Stimulated activated CD8-positive, alpha-beta memory T cell treated with anti-CD3 and anti-CD28 coated beads, Interleukin-12 subunit alpha, Interleukin-12 subunit beta, amount 100 ng/mL, for 4 hours (primary cell): ENCODE measurements at regions not wholly inside any gene's neighbourhood (a gene's known extent, or its start where the extent isn't known, plus 50 kb on each side); places are given as distances from the start of the nearest gene placed in this dataset.

Experiments
- DNase-seq: peaks from one replicate; pipeline ENCODE4 v3.0.0-alpha.2; 2020; ENCODE audit warnings: low read depth

DNA sequence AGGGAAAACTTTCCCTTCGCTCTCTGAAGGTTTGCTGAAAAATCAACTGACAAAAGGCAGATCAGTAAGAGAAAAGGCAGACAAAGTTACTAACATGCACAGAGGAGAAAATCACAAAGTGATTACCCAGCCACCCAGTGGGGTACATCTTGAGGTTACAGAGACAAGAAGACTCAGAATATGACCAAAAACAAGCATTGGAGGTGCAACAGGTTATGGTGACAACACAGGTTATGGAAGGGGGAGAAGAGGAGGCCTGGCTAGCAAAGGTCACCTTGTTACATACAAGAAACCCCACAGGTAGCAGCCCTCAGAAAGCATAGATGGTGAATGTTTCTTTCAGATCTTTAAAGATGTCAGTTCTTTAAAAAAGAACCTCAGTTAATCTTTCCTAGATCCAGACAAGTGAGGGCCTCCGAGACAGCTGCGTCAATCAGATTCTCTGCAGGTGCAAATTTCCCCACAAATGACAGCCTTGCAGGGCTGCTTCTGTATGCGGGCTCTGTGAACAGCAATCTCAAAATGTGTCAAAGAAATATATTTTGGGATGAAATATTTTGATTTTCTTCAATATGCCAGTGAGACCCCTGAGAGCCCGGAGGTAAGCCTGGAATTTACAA is 207.6 kb upstream of the RAB4A start:
- no peak for DNase-seq

DNA sequence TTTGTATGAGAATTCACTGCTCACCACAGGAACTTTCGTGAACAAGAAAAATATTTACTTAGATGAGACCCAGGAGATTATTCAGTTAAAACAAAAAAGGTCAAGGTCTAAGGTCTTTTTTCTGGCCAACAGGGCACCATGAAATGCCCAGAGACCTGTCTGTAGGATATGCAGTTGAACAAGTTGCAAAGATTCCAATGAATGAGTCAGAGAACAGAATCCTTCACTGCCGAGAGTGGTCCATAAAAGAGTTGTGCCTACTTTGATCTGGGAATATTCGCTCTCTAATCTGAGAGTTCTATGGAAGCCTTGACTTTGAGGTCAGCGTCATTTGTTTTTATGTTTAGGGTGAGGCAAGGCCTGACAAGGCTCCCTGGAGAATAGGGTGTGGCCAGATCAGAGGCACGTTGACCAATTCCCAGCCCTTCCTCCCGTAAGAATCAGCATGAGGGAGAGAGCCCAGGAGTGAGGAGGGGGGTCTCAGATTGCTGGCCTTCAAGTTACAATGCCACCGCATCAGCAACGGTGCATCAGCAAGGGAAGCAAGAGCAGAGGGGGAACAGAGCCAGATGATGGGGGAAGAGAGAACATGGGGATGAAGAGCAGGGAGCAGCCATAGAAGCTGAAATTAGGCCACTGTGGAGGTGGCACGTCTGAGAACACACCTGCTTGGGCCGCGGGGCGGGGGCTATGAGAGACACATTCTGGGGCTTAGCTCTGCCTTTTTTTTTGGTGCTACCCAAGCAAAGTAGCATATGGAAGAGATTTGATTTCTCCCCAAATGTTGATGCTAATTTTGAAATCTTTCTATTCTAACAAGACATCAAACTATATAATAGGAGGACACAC is 206.4 kb upstream of the RAB4A start:
- no peak for DNase-seq

DNA sequence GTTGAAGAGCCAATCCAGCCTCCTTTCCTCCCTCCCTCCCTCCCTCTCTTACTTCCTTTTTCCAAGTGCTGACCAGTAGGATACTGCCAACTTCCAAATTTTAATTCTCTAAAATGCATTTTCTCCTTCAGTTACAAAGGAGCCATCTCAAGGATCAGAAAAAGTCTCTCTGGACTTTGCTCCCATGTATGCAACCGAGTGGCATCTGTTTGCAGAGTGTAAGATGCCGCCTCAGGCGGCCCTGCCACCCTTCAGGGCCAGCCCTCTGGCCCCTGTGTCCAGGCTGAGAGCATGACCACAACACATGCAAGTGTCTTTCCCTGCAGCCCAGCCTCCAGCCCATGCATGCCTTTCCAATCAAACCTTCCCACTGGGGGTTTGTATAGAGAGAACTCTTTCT is 205.3 kb upstream of the RAB4A start:
- no peak for DNase-seq

DNA sequence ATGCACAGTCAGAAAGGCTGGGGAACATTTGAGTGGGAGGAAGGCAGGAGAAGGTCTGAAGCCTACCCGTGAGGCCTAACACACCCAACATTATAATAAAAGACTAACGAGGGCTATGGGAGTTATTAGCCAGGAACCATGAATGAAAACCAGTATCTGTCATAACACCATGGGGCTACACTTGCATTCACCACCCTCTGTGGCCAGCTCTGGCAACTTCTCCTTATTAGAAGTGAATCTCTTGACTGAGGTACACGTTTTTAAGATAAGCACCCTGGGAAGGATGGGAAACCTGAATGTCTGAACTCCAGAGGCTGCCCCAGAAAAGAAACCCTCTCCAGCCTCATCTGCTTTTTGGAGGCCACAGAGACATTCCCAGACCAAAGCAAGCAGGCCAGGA is 204.3 kb upstream of the RAB4A start:
- no peak for DNase-seq

DNA sequence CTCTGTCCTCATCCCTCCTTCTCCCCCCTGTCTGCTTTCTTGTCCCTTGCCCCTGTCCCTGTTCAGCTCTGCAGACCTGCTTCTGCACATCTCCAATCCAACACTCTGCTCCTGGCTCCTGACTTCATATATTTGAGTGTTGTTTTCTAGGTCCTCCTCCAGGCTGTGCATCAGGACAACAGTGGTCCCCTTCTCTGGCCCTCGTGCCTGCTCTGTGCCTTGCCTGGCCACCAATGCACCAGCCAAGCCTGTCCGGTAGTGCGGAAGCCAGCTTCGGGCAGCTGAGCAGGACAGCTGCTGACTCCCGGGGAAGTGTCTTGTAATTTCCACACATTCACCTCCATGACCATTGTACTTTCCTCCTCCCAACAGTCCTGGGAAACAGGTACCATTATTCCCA is 203.4 kb upstream of the RAB4A start:
- DNase-seq, result no peak

DNA sequence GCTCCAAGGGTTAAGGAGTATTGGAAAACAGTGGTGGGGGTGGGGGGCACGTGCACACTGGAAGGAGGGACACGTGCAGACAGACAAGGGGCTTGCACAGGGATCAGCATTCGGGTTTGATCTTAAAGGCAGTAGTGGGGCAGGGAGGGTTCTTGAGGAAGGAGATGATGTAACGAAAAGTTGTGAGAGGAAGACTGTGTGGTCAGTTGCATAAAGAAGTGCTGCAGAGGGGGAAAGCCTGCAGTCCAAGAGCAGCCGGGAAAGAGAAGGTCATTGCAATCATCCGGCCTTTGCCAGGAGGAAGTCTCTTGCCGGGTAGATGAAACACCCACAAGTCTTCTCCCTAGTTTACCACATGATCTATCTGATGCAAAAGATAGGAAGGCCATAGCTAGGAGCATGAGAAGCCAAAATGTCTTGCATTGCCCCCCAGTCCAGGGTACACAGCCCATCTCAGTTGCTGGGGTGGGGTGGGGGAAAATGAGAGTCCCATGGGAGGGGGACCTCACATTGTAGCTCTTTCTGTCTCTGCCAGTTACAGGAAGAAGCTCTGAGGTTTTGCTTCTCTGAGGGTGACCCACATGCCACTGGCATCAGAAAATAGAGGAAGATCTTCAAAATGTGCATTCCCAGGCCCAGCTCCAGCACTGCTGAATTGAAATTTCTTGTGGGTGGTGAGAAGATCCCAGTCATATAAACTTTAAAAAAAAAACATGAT is 202.5 kb upstream of the RAB4A start:
- DNase-seq, result no peak

DNA sequence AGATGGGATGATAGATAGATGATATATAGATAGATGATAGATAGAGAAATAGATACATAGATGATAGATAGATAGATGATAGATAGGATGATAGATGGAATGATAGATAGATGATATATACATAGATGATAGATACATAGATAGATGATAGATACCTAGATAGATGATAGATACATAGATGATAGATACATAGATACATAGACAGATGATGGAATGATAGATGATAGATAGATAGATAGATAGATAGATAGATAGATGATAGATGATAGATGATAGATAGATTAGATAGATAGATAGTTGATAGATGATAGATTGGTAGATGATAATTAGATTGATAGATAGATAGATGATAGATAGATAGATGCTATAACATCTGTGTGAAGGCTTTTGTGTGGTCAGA is 201.7 kb upstream of the RAB4A start:
- DNase-seq, result no peak

DNA sequence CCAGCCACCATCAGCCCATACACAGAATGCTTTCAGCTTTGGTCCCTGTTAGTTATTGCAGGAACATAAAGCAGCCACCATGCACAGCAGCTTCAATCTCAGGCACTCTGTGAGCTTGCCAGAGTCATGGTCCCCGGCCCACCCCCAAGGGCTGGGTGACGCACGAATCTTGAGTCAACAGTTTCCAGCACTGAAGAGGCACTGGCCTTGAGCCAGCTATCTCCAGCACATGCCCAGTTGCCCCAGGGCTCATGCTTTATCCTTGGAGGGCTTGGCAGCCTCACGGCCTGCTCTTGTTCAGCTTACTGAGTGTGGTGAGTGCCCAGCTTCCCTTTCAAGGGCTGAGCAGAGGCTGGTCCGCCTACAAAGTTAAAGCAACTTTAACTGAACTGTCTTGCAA is 200.7 kb upstream of the RAB4A start:
- DNase-seq, result no peak

DNA sequence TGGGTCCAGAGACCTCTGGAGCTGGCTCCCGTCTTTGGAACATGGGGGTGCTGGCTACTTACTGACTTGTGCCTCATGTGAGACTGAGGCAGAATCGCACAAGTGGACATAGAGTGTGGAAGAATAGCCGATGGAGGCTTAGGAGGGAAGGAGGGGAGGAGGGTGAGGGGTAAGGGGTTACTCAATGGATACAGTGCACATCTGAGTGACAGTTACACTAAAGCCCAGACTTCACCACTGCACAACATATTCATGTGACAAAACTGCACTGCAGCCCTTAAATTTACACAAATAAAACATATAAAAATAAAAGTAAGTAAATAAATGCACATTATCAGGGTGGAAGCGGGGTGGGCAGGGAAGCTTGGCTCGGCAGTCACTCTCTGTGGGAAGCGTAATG is 197.7 kb upstream of the RAB4A start:
- DNase-seq, result no peak

DNA sequence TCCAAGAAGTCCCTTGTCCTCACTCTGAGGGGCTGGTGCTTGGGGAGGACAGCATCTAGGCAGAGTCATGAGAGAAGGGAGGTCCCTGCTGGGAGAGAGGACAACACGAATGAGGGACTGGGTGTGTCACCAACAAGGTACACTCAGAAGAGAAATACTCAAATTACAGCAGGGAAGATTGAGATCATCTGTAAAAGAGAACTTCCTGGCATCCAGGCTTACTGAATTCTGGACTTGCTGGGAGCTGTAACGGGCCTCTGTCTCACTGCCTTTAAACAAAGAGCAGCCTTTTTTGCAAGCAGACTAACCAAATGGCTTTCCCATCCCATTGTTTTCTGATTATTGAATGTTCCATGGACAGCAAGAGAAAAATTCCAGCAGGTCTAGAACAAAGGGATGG is 195.7 kb upstream of the RAB4A start:
- DNase-seq, result no peak

DNA sequence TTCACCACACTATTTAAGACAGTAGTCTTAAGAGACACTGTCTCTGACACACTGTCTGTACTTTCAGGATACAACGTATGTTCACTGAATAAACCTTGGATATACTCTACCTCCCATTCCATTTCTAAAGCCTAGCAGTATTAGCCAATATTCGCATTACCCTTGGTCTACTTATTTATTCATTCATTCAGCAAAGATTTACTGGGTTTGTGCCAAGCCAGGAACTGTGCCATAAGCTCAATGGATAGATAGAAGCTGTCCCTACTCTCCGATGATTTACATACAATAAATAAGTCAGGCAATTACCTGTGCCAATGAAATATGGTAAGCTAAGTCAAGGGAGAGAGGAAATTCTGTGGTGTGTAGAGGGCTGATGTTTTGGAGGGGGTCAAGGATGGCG is 195.2 kb upstream of the RAB4A start:
- DNase-seq, result no peak

DNA sequence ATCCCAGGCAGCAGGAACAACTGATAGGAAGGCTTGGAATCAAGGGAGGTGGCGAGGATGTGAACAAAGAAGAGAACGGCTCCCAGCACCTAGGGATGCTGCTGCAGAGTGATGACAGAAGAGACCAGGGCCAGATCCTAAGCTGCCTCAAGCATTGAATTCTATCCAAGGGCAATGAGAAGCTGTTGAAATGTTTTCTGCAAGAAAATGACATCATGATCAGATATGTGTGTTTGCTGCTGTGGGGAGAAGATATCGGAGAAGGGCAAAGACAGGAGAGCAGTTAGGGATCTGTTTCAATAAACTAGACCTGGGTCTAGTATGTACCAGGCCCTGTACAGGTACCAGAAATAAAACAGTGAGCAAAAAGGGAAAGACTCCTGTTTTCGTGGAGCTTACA is 194.7 kb upstream of the RAB4A start:
- DNase-seq, result no peak

DNA sequence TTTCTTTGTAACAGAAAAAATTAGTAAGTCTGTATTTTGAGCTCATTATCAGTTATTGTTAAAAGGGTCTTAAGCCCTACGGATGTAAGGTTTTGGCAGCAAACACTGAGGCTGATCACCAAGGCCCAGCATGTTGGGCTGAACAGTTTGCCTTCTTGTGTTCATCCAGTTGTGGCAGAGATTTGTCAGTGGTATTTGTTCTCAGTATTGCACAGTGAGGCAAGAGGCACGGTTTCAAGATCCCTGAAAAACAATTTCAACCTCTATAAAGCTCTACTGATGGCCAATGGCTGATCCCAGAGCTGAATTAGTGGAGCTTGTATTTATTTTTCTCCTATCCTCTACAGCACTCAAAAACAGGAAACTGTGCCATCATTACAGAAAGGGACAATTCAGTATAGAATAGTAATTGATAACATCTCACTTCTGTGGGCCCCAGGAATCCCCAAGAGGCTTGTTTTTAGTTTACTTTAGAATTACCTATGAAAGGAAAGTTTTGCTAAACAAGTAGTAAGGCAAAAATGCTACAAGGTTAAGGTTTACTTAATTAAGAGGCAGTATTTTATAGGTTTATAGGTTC is 191.8 kb upstream of the RAB4A start:
- DNase-seq, result no peak

DNA sequence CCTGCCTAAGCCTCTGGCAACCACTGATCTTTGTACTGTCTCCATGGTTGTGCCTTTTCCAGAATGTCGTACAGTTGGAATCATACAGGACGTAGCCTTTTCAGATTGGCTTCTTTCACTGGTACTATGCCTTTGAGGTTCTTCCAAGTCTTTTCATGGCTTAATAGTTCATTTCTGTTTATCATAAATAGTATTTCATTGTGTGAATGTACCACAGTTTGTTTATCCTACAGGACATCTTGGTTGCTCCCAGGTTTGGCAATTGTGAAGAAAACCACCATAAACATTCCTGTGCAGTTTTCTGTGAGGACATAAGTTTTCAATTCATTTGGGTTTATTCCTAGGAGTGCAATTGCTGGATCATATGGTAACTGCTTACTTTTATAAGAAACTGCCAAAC is 190.6 kb upstream of the RAB4A start:
- no peak for DNase-seq

DNA sequence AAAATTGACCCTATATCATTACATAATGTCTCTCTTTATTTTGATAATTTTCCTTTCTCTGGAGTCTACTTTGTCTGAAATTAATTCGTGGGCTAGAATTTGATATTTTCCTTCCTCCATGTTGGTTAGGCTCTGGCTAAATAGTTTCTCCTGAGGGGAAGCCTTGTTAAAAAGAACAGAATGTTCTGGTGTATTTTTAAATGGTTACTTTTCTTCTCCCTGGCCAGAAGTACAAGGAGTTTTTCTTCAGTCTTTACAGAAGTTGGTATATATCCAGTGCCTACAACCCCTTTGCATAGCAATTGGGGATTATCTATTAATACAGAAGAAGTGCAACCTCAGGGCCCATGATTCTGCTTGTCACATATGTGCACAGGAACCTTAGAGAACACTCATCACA is 185.6 kb upstream of the RAB4A start:
- no peak for DNase-seq

DNA sequence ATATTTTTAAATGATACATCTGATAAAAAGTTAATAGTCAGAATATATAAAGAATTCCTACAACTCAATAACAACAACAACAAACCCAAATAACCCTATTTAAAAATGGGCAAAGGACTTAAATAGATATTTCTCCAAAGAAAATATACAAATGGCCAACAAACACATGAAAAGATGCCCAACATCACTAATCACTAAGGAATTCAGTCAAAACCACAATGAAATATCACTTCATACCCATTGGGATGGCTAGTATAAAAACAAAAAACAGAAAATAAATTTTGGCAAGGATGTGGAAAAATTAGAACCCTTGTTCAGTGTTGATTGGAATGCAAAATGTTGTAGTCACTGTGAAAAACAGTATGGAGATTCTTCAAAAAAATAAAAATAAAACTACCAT is 184.8 kb upstream of the RAB4A start:
- DNase-seq, result no peak

DNA sequence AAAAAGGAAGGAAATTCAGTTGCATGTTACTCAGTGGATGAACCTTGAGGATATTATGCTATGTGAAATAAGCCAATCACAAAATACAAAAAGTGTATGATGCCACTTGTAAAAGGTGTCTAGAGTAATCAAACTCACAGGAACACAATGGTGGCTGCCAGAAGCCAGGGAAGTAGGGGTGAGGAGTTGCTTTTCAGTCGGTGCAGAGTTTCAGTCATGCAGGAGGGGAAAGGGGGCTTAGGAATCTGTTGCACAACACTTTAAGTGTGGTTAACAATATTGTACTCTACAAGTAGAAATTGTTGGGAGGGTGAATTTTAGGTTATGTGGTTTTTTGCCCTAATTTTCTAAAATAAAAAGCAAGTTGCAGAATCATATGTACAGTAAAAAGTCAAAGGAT is 184.2 kb upstream of the RAB4A start:
- no peak for DNase-seq

DNA sequence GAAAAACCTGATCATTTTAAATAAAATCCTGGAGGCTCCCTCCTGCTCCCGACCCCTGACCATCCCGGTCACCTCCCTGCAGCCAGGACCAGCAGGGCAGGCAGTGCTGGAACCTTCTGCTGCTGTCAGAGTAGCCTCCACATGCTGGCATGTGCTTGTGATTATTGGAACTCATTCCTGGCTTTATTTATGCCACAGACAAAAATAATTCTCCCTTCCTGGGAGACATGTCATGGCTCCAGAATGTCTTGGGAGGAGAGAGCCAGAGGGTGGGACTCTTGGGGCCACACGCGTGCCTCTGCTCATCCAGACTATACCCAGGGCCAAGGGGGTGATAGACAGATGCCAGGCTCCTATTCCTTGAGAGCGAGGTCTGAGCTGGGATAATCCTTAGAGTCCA is 183.6 kb upstream of the RAB4A start:
- DNase-seq, result no peak

DNA sequence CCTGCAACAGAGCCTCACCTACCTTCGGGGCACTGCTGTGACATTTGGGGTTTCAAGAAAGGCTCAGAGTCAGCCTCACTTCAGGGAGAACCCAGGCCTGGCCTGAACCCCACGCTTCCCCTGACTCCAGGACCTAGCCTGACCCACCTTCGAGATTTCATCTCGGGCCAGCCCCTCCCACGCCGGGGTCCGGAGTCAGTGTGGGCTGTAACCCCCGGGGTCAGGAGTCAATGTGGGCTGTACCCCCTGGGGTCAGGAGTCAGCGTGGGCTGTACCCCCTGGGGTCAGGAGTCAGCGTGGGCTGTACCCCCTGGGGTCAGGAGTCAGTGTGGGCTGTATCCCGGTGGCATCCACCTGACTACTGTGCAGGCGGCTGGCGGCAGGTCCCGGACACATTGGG is 183.0 kb upstream of the RAB4A start:
- no peak for DNase-seq

DNA sequence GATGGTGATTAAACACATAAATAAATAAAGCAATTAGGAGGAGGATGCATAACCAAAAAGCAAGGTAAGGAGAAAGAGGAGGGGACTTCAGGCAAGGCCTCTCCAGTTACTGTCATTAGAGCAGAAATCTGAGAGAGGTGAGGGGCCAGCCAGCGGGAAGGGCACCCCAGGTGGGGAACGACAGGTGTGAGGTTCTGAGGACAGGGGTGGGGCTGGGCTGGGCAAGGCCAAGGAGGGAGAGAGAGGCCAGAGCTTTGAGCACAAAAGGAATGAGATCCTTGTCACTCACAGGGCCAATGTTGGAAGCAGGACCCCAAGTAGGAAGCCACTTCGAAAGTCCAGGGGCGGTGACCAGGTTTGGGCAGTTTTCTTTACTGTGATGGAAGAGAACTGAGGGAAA is 182.2 kb upstream of the RAB4A start:
- no peak for DNase-seq

DNA sequence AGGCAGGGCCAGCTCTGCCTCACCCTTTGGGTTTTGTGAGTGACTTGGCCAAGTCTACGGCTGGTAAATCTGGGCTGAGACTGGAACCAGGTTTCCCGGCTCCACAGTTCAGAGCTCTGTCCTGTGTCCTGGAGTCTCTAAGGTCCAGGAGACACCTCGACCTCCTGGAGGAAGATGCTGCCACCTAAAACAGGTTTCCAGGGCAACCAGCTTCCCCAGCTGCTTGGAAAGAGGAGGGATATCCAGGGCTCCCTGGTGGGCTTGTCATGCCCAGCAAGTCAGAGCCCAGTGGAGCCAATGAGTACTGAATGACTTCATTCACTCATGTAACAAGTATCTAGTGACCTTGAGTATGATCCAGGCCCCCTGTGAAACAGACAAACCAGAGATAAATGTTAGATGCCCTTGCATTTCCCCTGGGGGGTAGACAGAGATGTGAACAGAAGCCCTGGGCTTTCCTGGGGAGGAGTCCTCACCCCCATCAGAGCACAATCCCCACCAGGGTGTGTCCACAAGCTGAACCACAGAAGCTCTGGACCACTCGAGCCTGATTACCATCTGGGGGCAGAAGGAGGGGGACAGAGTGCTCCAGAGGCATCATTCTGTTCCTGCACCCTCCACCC is 181.2 kb upstream of the RAB4A start:
- no peak for DNase-seq

DNA sequence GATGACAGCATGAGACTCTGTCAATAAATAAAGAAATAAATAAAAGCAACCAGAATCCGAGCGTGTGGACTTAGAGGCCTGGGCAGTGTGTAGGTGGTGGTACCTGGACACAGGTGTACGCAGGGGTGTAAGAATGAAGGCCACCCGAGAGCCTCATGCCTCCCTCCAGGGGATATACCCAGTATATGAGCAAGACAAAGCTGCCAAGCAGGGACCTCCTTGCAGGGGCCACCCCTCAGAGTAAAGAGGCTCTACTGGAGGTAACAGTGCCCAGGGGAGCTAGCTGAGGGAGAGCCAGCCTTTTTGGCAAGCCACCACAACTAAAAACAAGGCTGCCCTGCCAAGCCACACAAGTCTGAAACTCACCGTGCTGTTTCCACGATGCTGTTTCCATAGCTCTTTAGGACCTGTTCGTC is 179.2 kb upstream of the RAB4A start:
- no peak for DNase-seq
